GM12878 (cell line): ENCODE measurements at regions not wholly inside any gene's neighbourhood (a gene's known extent, or its start where the extent isn't known, plus 50 kb on each side); places are given as distances from the start of the nearest gene placed in this dataset.

Source experiments
- CBX5 ChIP-seq: sonication (generic); IDR thresholded peaks from 2 replicates; pipeline ENCODE4 v1.6.1; 2016; ENCODE audit warnings: low read depth, moderate library complexity, mild to moderate bottlenecking, inconsistent platforms
- CREM ChIP-seq: IDR thresholded peaks from 2 replicates; pipeline ENCODE4 v1.6.1; 2014; ENCODE audit warnings: antibody characterized with exemption, low read depth
- CTCF ChIP-seq, 3 experiments: IDR thresholded peaks in 2 of 3; conservative IDR thresholded peaks in 1 of 3; 2 replicates each; pipeline ENCODE4 v1.5.1; 2011; ENCODE audit warnings: low read depth in 3 of 3, low read length in 3 of 3, mild to moderate bottlenecking in 3 of 3, control low read depth in 2 of 3, moderate library complexity in 2 of 3, inconsistent platforms in 1 of 3, mixed read lengths in 1 of 3; ENCODE audit not compliant: control insufficient read depth in 2 of 3, insufficient read depth in 1 of 3; ENCODE audit errors: extremely low read depth in 1 of 3
- EP300 ChIP-seq, 2 experiments: fragments of 150-350 bp in 1 of 2; IDR thresholded peaks; 2 replicates each; pipeline ENCODE4 v1.6.1; 2011 to 2012; ENCODE audit warnings: low read depth in 2 of 2, low read length in 2 of 2, borderline replicate concordance in 1 of 2, improper control_type of control experiment in 1 of 2, inconsistent platforms in 1 of 2; ENCODE audit not compliant: control insufficient read depth in 1 of 2
- EZH2 ChIP-seq: IDR thresholded peaks from 2 replicates; pipeline ENCODE4 v1.6.1; 2012; ENCODE audit warnings: low read depth, mild to moderate bottlenecking, control low read depth, inconsistent platforms, low read length, borderline replicate concordance; ENCODE audit not compliant: control insufficient read depth
- MEF2B ChIP-seq: fragments of 450-650 bp; IDR thresholded peaks from 2 replicates; pipeline ENCODE4 v1.6.1; 2018; ENCODE audit warnings: mild to moderate bottlenecking, moderate library complexity; ENCODE audit not compliant: partially characterized antibody, poor library complexity, severe bottlenecking
- PBX3 ChIP-seq: IDR thresholded peaks from 2 replicates; pipeline ENCODE4 v1.6.1; 2011; ENCODE audit warnings: mild to moderate bottlenecking, low read depth, low read length, moderate library complexity; ENCODE audit not compliant: insufficient replicate concordance
- POLR2A ChIP-seq: IDR thresholded peaks from 2 replicates; pipeline ENCODE4 v1.6.1; 2011; ENCODE audit warnings: low read depth, mild to moderate bottlenecking, low read length
- SREBF2 ChIP-seq: IDR thresholded peaks from 2 replicates; pipeline ENCODE4 v1.6.1; 2012; ENCODE audit warnings: mild to moderate bottlenecking, low read length
- TAF1 ChIP-seq: IDR thresholded peaks from 2 replicates; pipeline ENCODE4 v1.6.1; 2011; ENCODE audit warnings: mild to moderate bottlenecking, low read depth, low read length, borderline replicate concordance
- ZNF274 ChIP-seq: IDR thresholded peaks from one replicate; pipeline ENCODE4 v1.8.0; 2011; ENCODE audit not compliant: insufficient read length, insufficient read depth

- TF ChIP-seq SREBF2 (no peak), CTCF (IDR thresholded peaks at IDR 0.05 in 2 of 3, conservative IDR thresholded peaks at IDR 0.05 in 1 of 3; ENCODE audit: control insufficient read depth in 2 of 3, extremely low read depth in 1 of 3, insufficient read depth in 1 of 3, low read depth in 3 of 3, low read length in 3 of 3) (no peak), POLR2A (no peak), CBX5 (no peak), MEF2B (no peak), EP300 (IDR thresholded peaks at IDR 0.05; ENCODE audit: borderline replicate concordance in 1 of 2, control insufficient read depth in 1 of 2, low read depth in 2 of 2, low read length in 2 of 2) (no peak), ZNF274 (no peak), EZH2 (no peak), TAF1 (no peak), PBX3 (no peak), CREM (no peak)
Measured at GRCh38 chr12:45549337-45549902, 180.1 kb upstream of the ARID2 start.
